Memory B cell (primary cell): ENCODE measurements at regions not wholly inside any gene's neighbourhood (a gene's known extent, or its start where the extent isn't known, plus 50 kb on each side); places are given as distances from the start of the nearest gene placed in this dataset.
"Not testable (repeated sequence)": the region's sequence is repeated elsewhere in the genome, so short reads cannot be mapped to it uniquely, and the experiment has no call there.

Experiments used
- ATAC-seq: fragments of 150-1000 bp; cut with Tn5 transposase; 2 replicates; pipeline ENCODE4 v1.10.0; 2021; ENCODE audit warnings: low read depth, mild to moderate bottlenecking, moderate library complexity
- DNase-seq, 2 donors: peaks; one replicate each; pipeline ENCODE4 v3.0.0; 2022; ENCODE audit warnings: low spot score in 2 of 2
- H3K27ac Mint-ChIP-seq: one replicate; pipeline ENCODE4 v1.8.0; 2022; ENCODE audit warnings: mild to moderate bottlenecking, moderate library complexity, mixed read lengths
- H3K27me3 Mint-ChIP-seq: one replicate; pipeline ENCODE4 v1.8.0; 2022; ENCODE audit warnings: mixed read lengths
- H3K36me3 Mint-ChIP-seq: one replicate; pipeline ENCODE4 v1.8.0; 2022; ENCODE audit warnings: mild to moderate bottlenecking, mixed read lengths
- H3K4me1 Mint-ChIP-seq: one replicate; pipeline ENCODE4 v1.8.0; 2022; ENCODE audit warnings: mixed read lengths
- H3K4me3 Mint-ChIP-seq: one replicate; pipeline ENCODE4 v1.8.0; 2022; ENCODE audit warnings: mild to moderate bottlenecking, moderate library complexity, mixed read lengths
- H3K9me3 Mint-ChIP-seq: one replicate; pipeline ENCODE4 v1.8.0; 2022; ENCODE audit warnings: mixed read lengths

DNA sequence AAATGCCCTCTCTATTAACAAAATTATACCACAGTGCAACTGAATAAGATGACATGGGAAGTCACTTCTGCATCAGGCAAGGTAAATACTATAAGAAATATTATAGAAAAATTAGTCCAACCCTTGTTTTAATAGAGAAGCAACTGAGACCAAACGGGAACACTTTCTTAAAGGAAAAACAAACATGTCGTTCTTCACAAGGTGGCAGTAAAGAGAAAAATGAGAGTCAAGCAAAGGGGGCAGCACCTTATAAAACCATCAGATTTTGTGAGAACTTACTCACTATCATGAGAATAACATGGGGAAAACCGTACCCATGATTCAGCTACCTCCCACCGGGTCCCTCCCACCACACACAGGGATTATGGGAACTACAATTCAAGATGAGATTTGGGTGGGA, 481.7 kb upstream of the CRIM1 start:
- DNase-seq, result no peak
- Mint-ChIP-seq H3K4me1 (no peaks in the 10 kb centered on the region), H3K9me3 (peaks cover 3% of the 10 kb centered on the region), H3K4me3 (no peak overlapping the region), H3K27ac (no peak overlapping the region), H3K27me3 (no peaks in the 10 kb centered on the region), H3K36me3 (no peaks in the 10 kb centered on the region)
- no peak for ATAC-seq

- H3K36me3 Mint-ChIP-seq, result no peaks in the 10 kb centered on the region
- no peaks in the 10 kb centered on the region for H3K4me1 Mint-ChIP-seq
- no peak overlapping the region for H3K27ac Mint-ChIP-seq
- DNase-seq (no peak), ATAC-seq (no peak)
- no peaks in the 10 kb centered on the region for H3K27me3 Mint-ChIP-seq
- peaks cover 4% of the 10 kb centered on the region for H3K9me3 Mint-ChIP-seq
- no peak overlapping the region for H3K4me3 Mint-ChIP-seq
These were observed 483.9 kb upstream of the CRIM1 start for GRCh38 chr2:35871672-35872071.

GRCh38 chr2:35870713-35871112, 484.9 kb upstream of the CRIM1 start:
- H3K9me3 Mint-ChIP-seq, result peaks cover 4% of the 10 kb centered on the region
- no peak for DNase-seq
- H3K4me1 Mint-ChIP-seq, result no peaks in the 10 kb centered on the region
- ATAC-seq, result no peak
- no peak overlapping the region for H3K4me3 Mint-ChIP-seq
- no peak overlapping the region for H3K27ac Mint-ChIP-seq
- no peaks in the 10 kb centered on the region for H3K27me3 Mint-ChIP-seq
- no peaks in the 10 kb centered on the region for H3K36me3 Mint-ChIP-seq

DNA sequence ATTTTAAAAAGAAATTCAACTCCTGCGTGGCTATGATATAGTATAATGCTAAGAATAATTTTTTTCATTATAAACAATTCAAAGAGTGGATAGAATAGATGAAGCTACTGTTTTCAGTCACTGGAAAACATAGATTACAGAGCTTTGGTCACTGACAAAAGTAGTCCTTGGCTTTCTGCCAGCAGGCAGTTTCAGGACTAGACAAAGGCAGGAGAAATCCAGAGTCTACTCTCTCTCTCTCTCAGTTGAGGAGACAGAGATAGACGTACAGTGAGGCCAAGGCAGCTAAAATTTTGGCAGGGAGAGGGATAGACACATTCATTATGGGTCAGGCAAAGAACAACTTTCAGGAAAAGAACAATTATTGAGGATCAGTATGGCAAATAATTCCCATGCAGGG, 491.4 kb upstream of the CRIM1 start:
- Mint-ChIP-seq H3K4me1 (no peaks in the 10 kb centered on the region), H3K36me3 (no peaks in the 10 kb centered on the region), H3K27ac (no peak overlapping the region), H3K9me3 (peaks cover 4% of the 10 kb centered on the region), H3K27me3 (peaks cover 1% of the 10 kb centered on the region), H3K4me3 (no peak overlapping the region)
- no peak for DNase-seq
- ATAC-seq, result no peak

GRCh38 chr2:35858216-35858615, 497.4 kb upstream of the CRIM1 start:
- Mint-ChIP-seq H3K9me3 (peaks cover 3% of the 10 kb centered on the region), H3K4me3 (no peak overlapping the region), H3K27ac (no peak overlapping the region), H3K27me3 (peaks cover 1% of the 10 kb centered on the region), H3K36me3 (no peaks in the 10 kb centered on the region), H3K4me1 (no peaks in the 10 kb centered on the region)
- ATAC-seq (no peak), DNase-seq (no peak)

DNA sequence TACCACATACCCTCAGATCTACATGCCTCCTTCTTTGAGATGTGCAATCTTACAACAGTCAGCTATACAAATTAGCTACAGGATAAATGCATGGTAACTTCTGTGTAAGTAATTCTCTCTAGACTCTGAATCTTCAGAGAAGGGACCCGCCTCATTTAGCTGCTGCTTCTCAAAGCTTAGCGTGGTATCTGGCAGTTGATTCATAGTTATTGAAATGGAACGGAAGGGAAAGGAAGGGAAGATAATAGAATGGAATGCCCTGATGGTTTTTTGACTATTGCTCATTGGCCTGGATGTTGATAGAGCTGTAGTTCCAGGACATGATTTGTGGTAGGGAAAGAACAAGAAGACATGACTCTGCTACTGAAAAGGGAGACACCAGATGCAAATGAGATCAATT, 498.1 kb upstream of the CRIM1 start:
- Mint-ChIP-seq H3K27me3 (peaks cover 1% of the 10 kb centered on the region), H3K9me3 (peaks cover 3% of the 10 kb centered on the region), H3K27ac (no peak overlapping the region), H3K4me3 (no peak overlapping the region), H3K36me3 (no peaks in the 10 kb centered on the region), H3K4me1 (no peaks in the 10 kb centered on the region)
- DNase-seq (no peak), ATAC-seq (no peak)

- Mint-ChIP-seq H3K9me3 (peaks cover 1% of the 10 kb centered on the region), H3K36me3 (no peaks in the 10 kb centered on the region), H3K4me1 (no peaks in the 10 kb centered on the region), H3K27ac (no peak overlapping the region), H3K27me3 (no peaks in the 10 kb centered on the region), H3K4me3 (no peak overlapping the region)
- DNase-seq (no peak), ATAC-seq (no peak)
These were observed 524.2 kb upstream of the CRIM1 start for GRCh38 chr2:35831385-35831784.

GRCh38 chr2:35830833-35831232, 524.7 kb upstream of the CRIM1 start:
- Mint-ChIP-seq H3K4me1 (no peaks in the 10 kb centered on the region), H3K27ac (no peak overlapping the region), H3K36me3 (no peaks in the 10 kb centered on the region), H3K9me3 (peaks cover 1% of the 10 kb centered on the region), H3K4me3 (no peak overlapping the region), H3K27me3 (no peaks in the 10 kb centered on the region)
- ATAC-seq (no peak), DNase-seq (no peak)

GRCh38 chr2:35827086-35827485, 528.5 kb upstream of the CRIM1 start:
- Mint-ChIP-seq H3K27me3 (no peaks in the 10 kb centered on the region), H3K36me3 (no peaks in the 10 kb centered on the region), H3K4me3 (no peak overlapping the region), H3K27ac (no peak overlapping the region), H3K4me1 (no peaks in the 10 kb centered on the region), H3K9me3 (no peaks in the 10 kb centered on the region)
- ATAC-seq, result no peak
- no peak for DNase-seq

DNA sequence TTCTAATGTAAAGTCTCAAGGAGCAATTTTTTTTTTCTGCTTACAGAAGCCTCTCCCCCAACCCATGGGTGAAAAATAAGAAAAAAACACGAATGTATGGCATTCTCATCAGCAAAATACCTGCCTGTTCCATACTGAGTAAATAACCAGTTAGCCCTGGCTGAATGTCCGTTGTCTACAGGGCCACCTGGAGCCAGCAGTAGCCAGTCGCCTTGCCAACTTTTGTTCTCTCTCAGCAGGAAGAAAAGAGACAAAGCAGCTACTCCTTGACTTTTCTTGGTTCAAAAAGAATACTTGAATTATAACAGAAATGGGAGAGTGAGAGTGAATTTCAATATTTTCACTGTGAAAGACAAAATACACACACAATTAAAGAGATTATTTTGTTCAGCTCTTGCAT, 532.9 kb upstream of the CRIM1 start:
- Mint-ChIP-seq H3K4me3 (no peak overlapping the region), H3K36me3 (no peaks in the 10 kb centered on the region), H3K27ac (no peak overlapping the region), H3K4me1 (no peaks in the 10 kb centered on the region), H3K27me3 (no peaks in the 10 kb centered on the region), H3K9me3 (peaks cover 3% of the 10 kb centered on the region)
- no peak for DNase-seq
- ATAC-seq, result no peak

DNA sequence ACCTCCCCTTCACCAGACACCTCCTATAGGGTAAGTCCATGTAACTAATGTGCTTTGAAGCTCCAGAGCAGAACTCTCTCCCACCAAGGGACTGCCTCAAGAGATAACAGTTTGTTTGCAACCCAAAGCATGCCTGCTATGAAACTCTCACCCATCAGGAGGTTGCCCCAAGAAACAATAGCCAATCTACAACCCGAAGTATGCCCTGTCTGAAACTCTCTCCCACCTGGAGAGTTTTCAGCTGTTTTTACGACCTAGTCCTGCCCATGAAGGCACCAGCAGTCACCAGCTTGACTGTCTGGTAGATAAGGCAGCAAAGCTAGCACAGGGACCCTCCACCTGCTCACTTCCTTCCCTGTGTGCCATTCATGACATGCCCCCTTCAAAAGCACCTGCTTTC, 533.9 kb upstream of the CRIM1 start:
- ATAC-seq (no peak), DNase-seq (no peak)
- no peaks in the 10 kb centered on the region for H3K27me3 Mint-ChIP-seq
- no peak overlapping the region for H3K4me3 Mint-ChIP-seq
- peaks cover 4% of the 10 kb centered on the region for H3K9me3 Mint-ChIP-seq
- H3K27ac Mint-ChIP-seq, result no peak overlapping the region
- H3K36me3 Mint-ChIP-seq, result no peaks in the 10 kb centered on the region
- no peaks in the 10 kb centered on the region for H3K4me1 Mint-ChIP-seq

GRCh38 chr2:35820391-35820790, 535.2 kb upstream of the CRIM1 start:
- no peak overlapping the region for H3K4me3 Mint-ChIP-seq
- DNase-seq, result no peak
- peaks cover 11% of the 10 kb centered on the region for H3K9me3 Mint-ChIP-seq
- H3K4me1 Mint-ChIP-seq, result no peaks in the 10 kb centered on the region
- no peaks in the 10 kb centered on the region for H3K27me3 Mint-ChIP-seq
- H3K27ac Mint-ChIP-seq, result no peak overlapping the region
- no peaks in the 10 kb centered on the region for H3K36me3 Mint-ChIP-seq
- no peak for ATAC-seq

- DNase-seq, result no peak
- Mint-ChIP-seq H3K27ac (no peak overlapping the region), H3K36me3 (no peaks in the 10 kb centered on the region), H3K4me1 (no peaks in the 10 kb centered on the region), H3K9me3 (peaks cover 14% of the 10 kb centered on the region), H3K4me3 (no peak overlapping the region), H3K27me3 (no peaks in the 10 kb centered on the region)
- no peak for ATAC-seq
These were observed 536.5 kb upstream of the CRIM1 start for GRCh38 chr2:35819033-35819432.

DNA sequence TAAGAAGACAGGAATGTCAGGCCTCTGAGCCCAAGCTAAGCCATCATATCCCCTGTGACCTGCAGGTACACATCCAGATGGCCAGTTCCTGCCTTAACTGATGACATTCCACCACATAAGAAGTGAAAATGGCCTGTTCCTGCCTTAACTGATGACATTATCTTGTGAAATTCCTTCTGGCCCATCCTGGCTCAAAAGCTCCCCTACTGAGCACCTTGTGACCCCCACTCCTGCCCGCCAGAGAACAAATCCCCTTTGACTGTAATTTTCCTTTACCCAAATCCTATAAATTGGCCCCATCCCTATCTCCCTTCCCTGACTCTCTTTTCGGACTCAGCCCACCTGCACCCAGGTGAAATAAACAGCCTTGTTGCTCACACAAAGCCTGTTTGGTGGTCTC, 537.2 kb upstream of the CRIM1 start:
- not testable (repeated sequence) for H3K27me3 Mint-ChIP-seq, H3K4me1 Mint-ChIP-seq, ATAC-seq, H3K4me3 Mint-ChIP-seq, H3K27ac Mint-ChIP-seq, DNase-seq, H3K36me3 Mint-ChIP-seq
- peaks cover 15% of the 10 kb centered on the region for H3K9me3 Mint-ChIP-seq

DNA sequence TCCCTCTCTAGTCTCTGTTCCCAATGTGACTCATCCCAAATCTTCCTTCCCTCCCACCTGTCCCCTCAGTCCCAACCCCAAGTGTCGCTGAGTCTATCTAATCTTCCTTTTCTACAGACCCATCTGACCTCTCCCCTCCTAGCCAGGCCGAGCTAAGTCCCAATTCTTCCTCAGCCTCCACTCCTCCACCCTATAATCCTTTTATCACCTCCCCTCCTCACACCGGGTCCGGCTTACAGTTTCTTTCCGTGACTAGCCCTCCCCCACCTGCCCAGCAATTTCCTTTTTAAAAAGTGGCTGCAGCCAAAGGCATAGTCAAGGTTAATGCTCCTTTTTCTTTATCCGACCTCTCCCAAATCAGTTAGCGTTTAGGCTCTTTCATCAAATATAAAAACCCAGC, 541.0 kb upstream of the CRIM1 start:
- DNase-seq, H3K4me1 Mint-ChIP-seq, H3K27ac Mint-ChIP-seq, H3K36me3 Mint-ChIP-seq, ATAC-seq, H3K27me3 Mint-ChIP-seq, H3K4me3 Mint-ChIP-seq: not testable (repeated sequence)
- H3K9me3 Mint-ChIP-seq, result peaks cover 16% of the 10 kb centered on the region

- ATAC-seq (no peak), DNase-seq (no peak)
- Mint-ChIP-seq H3K4me3 (no peak overlapping the region), H3K27me3 (no peaks in the 10 kb centered on the region), H3K9me3 (peaks cover 10% of the 10 kb centered on the region), H3K27ac (no peak overlapping the region), H3K36me3 (no peaks in the 10 kb centered on the region), H3K4me1 (no peaks in the 10 kb centered on the region)
These were observed 552.5 kb upstream of the CRIM1 start for GRCh38 chr2:35803126-35803525.
